GM12891 (cell line): ENCODE measurements at regions not wholly inside any gene's neighbourhood (a gene's known extent, or its start where the extent isn't known, plus 50 kb on each side); places are given as distances from the start of the nearest gene placed in this dataset.

Source experiments
- POLR2A ChIP-seq: IDR thresholded peaks from 2 replicates; pipeline ENCODE4 v1.6.1; 2011; ENCODE audit warnings: low read depth, low read length, control low read depth
- POLR2AphosphoS5 ChIP-seq: IDR thresholded peaks from 2 replicates; pipeline ENCODE4 v1.6.1; 2011; ENCODE audit warnings: low read depth, low read length, control low read depth
- POU2F2 ChIP-seq: IDR thresholded peaks from 2 replicates; pipeline ENCODE4 v1.6.1; 2011; ENCODE audit warnings: low read depth, mild to moderate bottlenecking, control low read depth, low read length, moderate library complexity

GRCh38 chr12:115464661-115465060, 780.7 kb upstream of the TBX3 start:
- TF ChIP-seq POLR2A: no peak
- no peak for TF ChIP-seq POLR2AphosphoS5
- TF ChIP-seq POU2F2: no peak
